OCI-LY1 (cell line): ENCODE measurements at regions not wholly inside any gene's neighbourhood (a gene's known extent, or its start where the extent isn't known, plus 50 kb on each side); places are given as distances from the start of the nearest gene placed in this dataset.

Source experiments
- H2AFZ ChIP-seq: fragments of 200-600 bp; sonication (generic), shearing (Covaris generic); 2 replicates; pipeline ENCODE4 v1.6.0; 2014; ENCODE audit warnings: antibody characterized with exemption, mild to moderate bottlenecking, low read length
- H3F3A ChIP-seq: fragments of 200-600 bp; sonication (generic), shearing (Covaris generic); 2 replicates; pipeline ENCODE4 v1.6.0; 2014; ENCODE audit warnings: mild to moderate bottlenecking, antibody characterized with exemption, low read length, moderate library complexity; ENCODE audit not compliant: insufficient read depth
- H3K27ac ChIP-seq: fragments of 200-600 bp; sonication (generic); 2 replicates; pipeline ENCODE4 v1.5.1; 2014; ENCODE audit warnings: low read length, mixed run types, mild to moderate bottlenecking, low read depth; ENCODE audit not compliant: poor library complexity, severe bottlenecking
- H3K27me3 ChIP-seq: fragments of 200-600 bp; sonication (generic); 2 replicates; pipeline ENCODE4 v1.6.0; 2014; ENCODE audit warnings: antibody characterized with exemption, mild to moderate bottlenecking, low read length, moderate library complexity; ENCODE audit not compliant: insufficient read depth
- H3K36me3 ChIP-seq: fragments of 200-600 bp; sonication (generic); 2 replicates; pipeline ENCODE4 v1.6.1; 2014; ENCODE audit warnings: mild to moderate bottlenecking, antibody characterized with exemption, low read length, moderate library complexity, mixed read lengths; ENCODE audit not compliant: insufficient read depth
- H3K4me1 ChIP-seq: fragments of 200-600 bp; sonication (generic); 2 replicates; pipeline ENCODE4 v1.5.1; 2014; ENCODE audit warnings: mild to moderate bottlenecking, low read length, moderate library complexity; ENCODE audit not compliant: insufficient read depth, severe bottlenecking
- H3K4me2 ChIP-seq: fragments of 200-600 bp; sonication (generic), shearing (Covaris generic); 2 replicates; pipeline ENCODE4 v1.6.1; 2014; ENCODE audit warnings: low read length
- H3K4me3 ChIP-seq: fragments of 200-600 bp; sonication (generic); 2 replicates; pipeline ENCODE4 v1.5.1; 2014; ENCODE audit warnings: low read length, low read depth, mild to moderate bottlenecking, mixed read lengths; ENCODE audit not compliant: poor library complexity, severe bottlenecking
- H3K79me2 ChIP-seq: fragments of 200-600 bp; shearing (Covaris generic); 2 replicates; pipeline ENCODE4 v1.6.1; 2016; ENCODE audit warnings: mixed run types, low read length, mixed read lengths; ENCODE audit not compliant: insufficient read depth
- H3K9ac ChIP-seq: fragments of 200-600 bp; sonication (generic), shearing (Covaris generic); 2 replicates; pipeline ENCODE4 v1.6.1; 2014; ENCODE audit warnings: mild to moderate bottlenecking, low read length, mixed read lengths
- H3K9me2 ChIP-seq: fragments of 200-600 bp; sonication (generic), shearing (Covaris generic); 2 replicates; pipeline ENCODE4 v1.6.1; 2014; ENCODE audit warnings: low read depth, mild to moderate bottlenecking, low read length, mixed read lengths
- H3K9me3 ChIP-seq: fragments of 200-600 bp; shearing (Covaris generic); 2 replicates; pipeline ENCODE4 v1.6.1; 2014; ENCODE audit warnings: low read length, mixed read lengths
- H4K20me1 ChIP-seq: fragments of 200-600 bp; sonication (generic), shearing (Covaris generic); 2 replicates; pipeline ENCODE4 v1.6.0; 2016; ENCODE audit warnings: mild to moderate bottlenecking, low read length; ENCODE audit not compliant: insufficient read depth
- EZH2 ChIP-seq: fragments of 200-600 bp; sonication (generic), shearing (Covaris generic); IDR thresholded peaks from 2 replicates; pipeline ENCODE4 v1.8.0; 2017; ENCODE audit warnings: borderline replicate concordance, mixed run types, mild to moderate bottlenecking, antibody characterized with exemption, low read length, moderate library complexity, mixed read lengths
- TF ChIP-seq, protein P1 (sequence below): fragments of 200-600 bp; sonication (generic), shearing (Covaris generic); IDR thresholded peaks from 2 replicates; pipeline ENCODE4 v1.5.1; 2017; ENCODE audit warnings: mild to moderate bottlenecking, antibody characterized with exemption, low read length, moderate library complexity, mixed read lengths

DNA sequence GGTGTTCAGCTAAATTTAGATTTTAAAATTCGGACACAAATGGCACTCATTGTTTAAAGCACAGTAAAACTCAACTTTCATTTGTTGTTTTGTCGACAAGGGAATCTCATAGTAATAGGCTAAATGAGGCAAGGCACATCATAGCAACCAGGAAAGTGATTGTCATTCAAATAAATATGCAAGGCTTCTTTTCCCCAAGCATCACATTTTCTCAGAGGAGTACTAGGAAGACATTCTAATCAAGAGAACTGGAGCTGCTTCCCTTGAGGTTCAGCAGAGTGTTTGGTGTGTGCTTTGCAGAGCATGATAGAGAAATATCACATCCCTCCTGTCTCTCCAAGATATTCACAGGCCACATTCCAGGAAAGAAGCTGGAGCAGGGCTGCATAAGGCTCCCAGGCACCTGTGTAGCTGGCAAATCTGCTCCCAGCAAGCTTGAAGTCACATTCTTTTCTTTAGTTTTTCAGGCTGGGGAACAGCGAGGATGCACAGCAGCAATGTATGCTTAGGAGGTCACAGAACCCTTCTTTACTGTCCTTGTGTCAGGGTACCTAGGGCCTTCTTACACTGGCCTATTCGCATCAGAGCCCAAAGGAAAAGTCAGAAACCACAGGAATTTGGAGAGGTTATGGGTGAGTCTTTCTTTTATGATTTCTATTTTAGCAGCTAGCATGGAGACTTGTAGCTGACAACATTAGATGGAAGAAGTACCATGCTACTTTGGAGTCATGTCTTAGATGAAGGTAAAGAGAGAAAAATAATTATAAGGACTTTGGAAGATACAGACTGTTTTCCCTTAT lies 95.9 kb upstream of the HDAC9 start:
- TF ChIP-seq EZH2: no peak
- TF ChIP-seq, protein P1, sequence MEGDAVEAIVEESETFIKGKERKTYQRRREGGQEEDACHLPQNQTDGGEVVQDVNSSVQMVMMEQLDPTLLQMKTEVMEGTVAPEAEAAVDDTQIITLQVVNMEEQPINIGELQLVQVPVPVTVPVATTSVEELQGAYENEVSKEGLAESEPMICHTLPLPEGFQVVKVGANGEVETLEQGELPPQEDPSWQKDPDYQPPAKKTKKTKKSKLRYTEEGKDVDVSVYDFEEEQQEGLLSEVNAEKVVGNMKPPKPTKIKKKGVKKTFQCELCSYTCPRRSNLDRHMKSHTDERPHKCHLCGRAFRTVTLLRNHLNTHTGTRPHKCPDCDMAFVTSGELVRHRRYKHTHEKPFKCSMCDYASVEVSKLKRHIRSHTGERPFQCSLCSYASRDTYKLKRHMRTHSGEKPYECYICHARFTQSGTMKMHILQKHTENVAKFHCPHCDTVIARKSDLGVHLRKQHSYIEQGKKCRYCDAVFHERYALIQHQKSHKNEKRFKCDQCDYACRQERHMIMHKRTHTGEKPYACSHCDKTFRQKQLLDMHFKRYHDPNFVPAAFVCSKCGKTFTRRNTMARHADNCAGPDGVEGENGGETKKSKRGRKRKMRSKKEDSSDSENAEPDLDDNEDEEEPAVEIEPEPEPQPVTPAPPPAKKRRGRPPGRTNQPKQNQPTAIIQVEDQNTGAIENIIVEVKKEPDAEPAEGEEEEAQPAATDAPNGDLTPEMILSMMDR: no peak
- H3K9me3 ChIP-seq: no peaks in the 10 kb centered on the region
- no peaks in the 10 kb centered on the region for H3K36me3 ChIP-seq
- no peak overlapping the region for H3K9ac ChIP-seq
- no peaks in the 10 kb centered on the region for H3K79me2 ChIP-seq
- no peaks in the 10 kb centered on the region for H3K9me2 ChIP-seq
- H3K4me1 ChIP-seq: no peaks in the 10 kb centered on the region
- H3K4me2 ChIP-seq: no peak overlapping the region
- no peak overlapping the region for H2AFZ ChIP-seq
- H4K20me1 ChIP-seq: no peaks in the 10 kb centered on the region
- H3K4me3 ChIP-seq: no peak overlapping the region
- no peaks in the 10 kb centered on the region for H3F3A ChIP-seq
- H3K27me3 ChIP-seq: no peaks in the 10 kb centered on the region
- H3K27ac ChIP-seq: no peak overlapping the region

DNA sequence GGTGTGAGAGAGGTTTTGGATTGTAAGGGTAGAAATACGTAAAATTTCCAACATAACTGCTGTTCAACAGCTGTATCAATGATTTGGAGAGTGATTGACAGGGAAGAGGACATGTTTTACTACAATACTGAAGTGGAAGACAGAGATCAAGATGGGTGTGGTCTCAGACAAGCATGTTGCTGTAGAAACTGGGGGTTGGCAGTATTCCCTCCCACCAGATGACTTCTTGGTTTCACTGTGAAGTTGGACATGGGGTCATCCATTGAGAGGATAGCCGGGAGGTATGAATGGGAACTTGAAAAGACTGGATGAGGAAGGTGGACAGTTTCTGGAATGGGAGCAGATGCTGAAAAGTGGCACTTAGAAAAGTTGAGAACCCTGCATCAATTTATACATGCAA lies 95.3 kb upstream of the HDAC9 start:
- H3K4me1 ChIP-seq: no peaks in the 10 kb centered on the region
- no peak overlapping the region for H3K27ac ChIP-seq
- no peak for TF ChIP-seq EZH2
- TF ChIP-seq, protein P1: no peak

DNA sequence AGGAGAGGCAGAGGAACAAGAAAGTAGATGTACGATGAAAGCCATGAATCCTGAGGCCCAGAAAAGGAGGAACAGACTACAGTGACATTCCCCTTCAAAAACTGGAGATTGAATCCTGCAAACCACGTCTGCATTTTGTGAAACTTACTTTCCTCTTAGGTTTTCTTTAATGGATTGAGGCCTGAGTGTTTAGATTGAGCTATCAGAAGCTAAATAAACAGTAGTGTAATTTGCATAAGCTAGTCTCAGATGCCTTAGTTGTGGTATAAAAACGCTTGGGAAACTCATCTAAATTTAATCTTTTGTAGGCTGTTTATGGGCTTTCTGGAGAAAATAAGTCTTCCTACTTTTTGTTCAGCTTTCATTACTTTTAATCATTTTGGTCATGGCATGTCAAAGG lies 94.8 kb upstream of the HDAC9 start:
- Histone ChIP-seq H3K36me3 (no peaks in the 10 kb centered on the region), H3K4me1 (no peaks in the 10 kb centered on the region), H3K9me2 (no peaks in the 10 kb centered on the region), H3K4me2 (no peak overlapping the region), H3K9ac (no peak overlapping the region), H3K4me3 (no peak overlapping the region), H2AFZ (no peak overlapping the region), H3K9me3 (no peaks in the 10 kb centered on the region), H3F3A (no peaks in the 10 kb centered on the region), H4K20me1 (no peaks in the 10 kb centered on the region), H3K79me2 (no peaks in the 10 kb centered on the region), H3K27ac (no peak overlapping the region), H3K27me3 (no peaks in the 10 kb centered on the region)
- no peak for TF ChIP-seq EZH2
- TF ChIP-seq, protein P1: no peak

More for the DNA sequence above, 95.3 kb upstream of the HDAC9 start:
- Histone ChIP-seq H3F3A (no peaks in the 10 kb centered on the region), H3K9me3 (no peaks in the 10 kb centered on the region), H4K20me1 (no peaks in the 10 kb centered on the region), H3K4me2 (no peak overlapping the region), H3K79me2 (no peaks in the 10 kb centered on the region), H2AFZ (no peak overlapping the region), H3K9me2 (no peaks in the 10 kb centered on the region), H3K27me3 (no peaks in the 10 kb centered on the region), H3K36me3 (no peaks in the 10 kb centered on the region), H3K4me3 (no peak overlapping the region), H3K9ac (no peak overlapping the region)
